ENCODE measurements at regions not wholly inside any gene's neighbourhood (a gene's known extent, or its start where the extent isn't known, plus 50 kb on each side); places are given as distances from the start of the nearest gene placed in this dataset.

GRCh38 chrX:125089761-125090445 is 229.8 kb upstream of the TEX13C start:
- ChIA-PET POLR2A (no interaction called here), CTCF (no interaction called here)

GRCh38 chrX:125093852-125094251 is 225.8 kb upstream of the TEX13C start:
- POLR2A ChIA-PET: no interaction called here
- no peak for TF ChIP-seq PKNOX1 (IDR thresholded peaks at IDR 0.05)
- TF ChIP-seq FOXK2 (IDR thresholded peaks at IDR 0.05): no peak
- TF ChIP-seq CTBP1 (IDR thresholded peaks at IDR 0.05; ENCODE audit: borderline replicate concordance): no peak
- DNase-seq (ENCODE audit: extremely low spot score): no peak
- CTCF ChIA-PET: no interaction called here

More at GRCh38 chrX:125089761-125090445, 229.8 kb upstream of the TEX13C start:
- no peak for DNase-seq (ENCODE audit: extremely low spot score)
- TF ChIP-seq FOXK2 (IDR thresholded peaks at IDR 0.05) (no peak), PKNOX1 (IDR thresholded peaks at IDR 0.05) (no peak), CTBP1 (IDR thresholded peaks at IDR 0.05; ENCODE audit: borderline replicate concordance) (no peak)

- TF ChIP-seq FOXK2 (IDR thresholded peaks at IDR 0.05) (no peak), BHLHE40 (IDR thresholded peaks at IDR 0.05; ENCODE audit: borderline replicate concordance) (no peak), PKNOX1 (IDR thresholded peaks at IDR 0.05) (no peak), SUZ12 (IDR thresholded peaks at IDR 0.05) (no peak), CTBP1 (IDR thresholded peaks at IDR 0.05; ENCODE audit: borderline replicate concordance) (no peak), LEF1 (IDR thresholded peaks at IDR 0.05; ENCODE audit: borderline replicate concordance) (no peak), ELF4 (IDR thresholded peaks at IDR 0.05) (no peak)
- POLR2A ChIA-PET: no interaction called here
- DNase-seq (ENCODE audit: extremely low spot score): no peak
Measured at GRCh38 chrX:125094901-125095300, 224.8 kb upstream of the TEX13C start.

GRCh38 chrX:125096469-125096868 is 223.2 kb upstream of the TEX13C start:
- ChIA-PET POLR2A (no interaction called here), CTCF (no interaction called here)
- TF ChIP-seq L3MBTL2 (conservative IDR thresholded peaks at IDR 0.05): no peak
- TF ChIP-seq ARNT (IDR thresholded peaks at IDR 0.05): no peak
- TF ChIP-seq SUZ12 (IDR thresholded peaks at IDR 0.05): no peak
- no peak for TF ChIP-seq TARDBP (IDR thresholded peaks at IDR 0.05)
- no peak for TF ChIP-seq SP1 (IDR thresholded peaks at IDR 0.05)
- TF ChIP-seq FOXK2 (IDR thresholded peaks at IDR 0.05): no peak
- TF ChIP-seq NFRKB (IDR thresholded peaks at IDR 0.05): no peak
- no peak for TF ChIP-seq ZNF384 (IDR thresholded peaks at IDR 0.05)
- no peak for TF ChIP-seq ELF4 (IDR thresholded peaks at IDR 0.05)
- no peak for TF ChIP-seq PKNOX1 (IDR thresholded peaks at IDR 0.05)
- TF ChIP-seq FOXA1 (IDR thresholded peaks at IDR 0.05): no peak
- no peak for TF ChIP-seq CTBP1 (IDR thresholded peaks at IDR 0.05; ENCODE audit: borderline replicate concordance)
- TF ChIP-seq HDGF (IDR thresholded peaks at IDR 0.05; ENCODE audit: borderline replicate concordance): no peak
- no peak for TF ChIP-seq BHLHE40 (IDR thresholded peaks at IDR 0.05; ENCODE audit: borderline replicate concordance)
- TF ChIP-seq FOXM1 (IDR thresholded peaks at IDR 0.05; ENCODE audit: borderline replicate concordance): no peak
- no peak for TF ChIP-seq LEF1 (IDR thresholded peaks at IDR 0.05; ENCODE audit: borderline replicate concordance)
- no peak for DNase-seq (ENCODE audit: extremely low spot score)

More at GRCh38 chrX:125094901-125095300, 224.8 kb upstream of the TEX13C start:
- CTCF ChIA-PET: no interaction called here

- ChIA-PET CTCF (no interaction called here), POLR2A (no interaction called here)
- DNase-seq (ENCODE audit: extremely low spot score): no peak
- TF ChIP-seq BHLHE40 (IDR thresholded peaks at IDR 0.05; ENCODE audit: borderline replicate concordance): no peak
- no peak for TF ChIP-seq FOXA1 (IDR thresholded peaks at IDR 0.05)
- no peak for TF ChIP-seq ELF4 (IDR thresholded peaks at IDR 0.05)
- TF ChIP-seq FOXM1 (IDR thresholded peaks at IDR 0.05; ENCODE audit: borderline replicate concordance): no peak
- TF ChIP-seq ZNF384 (IDR thresholded peaks at IDR 0.05): no peak
- TF ChIP-seq L3MBTL2 (conservative IDR thresholded peaks at IDR 0.05): no peak
- no peak for TF ChIP-seq SUZ12 (IDR thresholded peaks at IDR 0.05)
- TF ChIP-seq HDGF (IDR thresholded peaks at IDR 0.05; ENCODE audit: borderline replicate concordance): no peak
Measured at GRCh38 chrX:125096870-125097269, 222.8 kb upstream of the TEX13C start.

GRCh38 chrX:125101971-125102755 is 217.5 kb upstream of the TEX13C start:
- ChIA-PET CTCF (no interaction called here), POLR2A (no interaction called here)
- no peak for DNase-seq (ENCODE audit: extremely low spot score)
- TF ChIP-seq NFRKB (IDR thresholded peaks at IDR 0.05) (no peak), FOXA1 (IDR thresholded peaks at IDR 0.05) (no peak), ZNF384 (IDR thresholded peaks at IDR 0.05) (no peak), FOXM1 (IDR thresholded peaks at IDR 0.05; ENCODE audit: borderline replicate concordance) (no peak), ARNT (IDR thresholded peaks at IDR 0.05) (no peak), HDGF (IDR thresholded peaks at IDR 0.05; ENCODE audit: borderline replicate concordance) (no peak), PKNOX1 (IDR thresholded peaks at IDR 0.05) (no peak), ELF4 (IDR thresholded peaks at IDR 0.05) (no peak), SP1 (IDR thresholded peaks at IDR 0.05) (no peak), CTBP1 (IDR thresholded peaks at IDR 0.05; ENCODE audit: borderline replicate concordance) (no peak)
